Endothelial cell of umbilical vein (primary cell): ENCODE measurements at regions not wholly inside any gene's neighbourhood (a gene's known extent, or its start where the extent isn't known, plus 50 kb on each side); places are given as distances from the start of the nearest gene placed in this dataset.

Experiments used
- BruUV-seq: library from RNA; stranded (reverse); fragments of 400-500 nt; replicated peaks from 2 replicates; lab custom pipeline; 2021; lab: Mats Ljungman, UMichigan
- CTCF ChIA-PET: fragments of 300-600, 350-600 bp; sonication (Branson Sonifier 250); formaldehyde crosslinking; loops from one replicate; lab custom pipeline; 2021; ENCODE audit warnings: antibody characterized with exemption, inconsistent platforms; lab: Charles Lee
- POLR2A ChIA-PET: fragments of 300-600, 350-600 bp; sonication (Branson Sonifier 250); formaldehyde crosslinking; loops from one replicate; lab custom pipeline; 2021; ENCODE audit warnings: antibody characterized with exemption, inconsistent platforms; lab: Charles Lee
- DNase-seq: peaks from one replicate; pipeline ENCODE4 v3.0.0-alpha.2; 2011; ENCODE audit warnings: low read depth, low spot score
- FAIRE-seq: peaks from 2 replicates; lab custom pipeline; 2011; peaks lifted over from hg19 to GRCh38; lab: Jason Lieb, UNC
- H2AFZ ChIP-seq: 2 replicates; pipeline ENCODE4 v1.6.0; 2012; ENCODE audit warnings: low read depth, low read length, control low read depth, inconsistent platforms
- H3K27ac ChIP-seq: 2 replicates; pipeline ENCODE4 v1.5.1; 2011; ENCODE audit warnings: low read depth, mild to moderate bottlenecking, control low read depth, low read length, moderate library complexity; ENCODE audit not compliant: insufficient read depth
- H3K27me3 ChIP-seq, 2 experiments: 2 replicates each; pipeline versions ENCODE4 v1.6.0 to v1.6.1; 2011; ENCODE audit warnings: low read length in 2 of 2, mixed read lengths in 1 of 2; ENCODE audit not compliant: control insufficient read depth in 2 of 2, insufficient read depth in 2 of 2
- H3K36me3 ChIP-seq, 2 experiments: 2 replicates in 1 of 2; 3 replicates in 1 of 2; pipeline ENCODE4 v1.5.1; 2011; ENCODE audit warnings: low read length in 2 of 2, mild to moderate bottlenecking in 1 of 2, moderate library complexity in 1 of 2; ENCODE audit not compliant: control insufficient read depth in 2 of 2, insufficient read depth in 2 of 2; ENCODE audit errors: extremely low read depth in 1 of 2
- H3K4me1 ChIP-seq: 3 replicates; pipeline ENCODE4 v1.5.1; 2011; ENCODE audit warnings: mild to moderate bottlenecking, low read length; ENCODE audit not compliant: control insufficient read depth, insufficient read depth; ENCODE audit errors: extremely low read depth
- H3K4me2 ChIP-seq: 2 replicates; pipeline ENCODE4 v1.6.1; 2011; ENCODE audit warnings: low read length, control low read depth, mixed read lengths; ENCODE audit not compliant: insufficient read depth
- H3K4me3 ChIP-seq, 3 experiments: fragments of 200-600 bp in 1 of 3; sonication (generic), shearing (Covaris generic) in 1 of 3; replicated peaks in 1 of 3; 2 replicates each; pipeline ENCODE4 v1.5.1; 2011 to 2016; ENCODE audit warnings: control low read depth in 3 of 3, low read length in 3 of 3, mild to moderate bottlenecking in 2 of 3, inconsistent platforms in 1 of 3, low read depth in 1 of 3, moderate library complexity in 1 of 3; ENCODE audit not compliant: insufficient read depth in 1 of 3
- H3K79me2 ChIP-seq: 2 replicates; pipeline ENCODE4 v1.6.0; 2012; ENCODE audit warnings: low read length, inconsistent platforms; ENCODE audit not compliant: control insufficient read depth, insufficient read depth
- H3K9ac ChIP-seq: replicated peaks from 2 replicates; pipeline ENCODE3; 2011; ENCODE audit warnings: low read length, control low read depth; ENCODE audit not compliant: insufficient read depth; ENCODE audit errors: extremely low read depth
- H3K9me1 ChIP-seq: replicated peaks from 3 replicates; pipeline ENCODE4 v1.6.0; 2011; ENCODE audit warnings: mild to moderate bottlenecking, low read length; ENCODE audit not compliant: control insufficient read depth, insufficient read depth; ENCODE audit errors: extremely low read depth
- H3K9me3 ChIP-seq: replicated peaks from 2 replicates; pipeline ENCODE4 v1.5.1; 2012; ENCODE audit warnings: low read length, inconsistent platforms; ENCODE audit not compliant: control insufficient read depth, insufficient read depth
- H4K20me1 ChIP-seq: replicated peaks from 2 replicates; pipeline ENCODE3; 2011; ENCODE audit warnings: mild to moderate bottlenecking, low read length; ENCODE audit not compliant: control insufficient read depth, insufficient read depth; ENCODE audit errors: extremely low read depth
- CTCF ChIP-seq, 2 donors: IDR thresholded peaks; 1 replicate in 1 of 2; 2 replicates in 1 of 2; pipeline ENCODE4 v1.5.1; 2011; ENCODE audit warnings: low read length in 2 of 2, mild to moderate bottlenecking in 2 of 2, moderate library complexity in 2 of 2, control low read depth in 1 of 2, inconsistent platforms in 1 of 2, low read depth in 1 of 2; ENCODE audit not compliant: insufficient read depth in 1 of 2; ENCODE audit errors: extremely low read depth in 1 of 2
- EZH2 ChIP-seq: IDR thresholded peaks from 2 replicates; pipeline ENCODE4 v1.6.1; 2012; ENCODE audit warnings: borderline replicate concordance, low read depth, mild to moderate bottlenecking, moderate library complexity, low read length, inconsistent platforms; ENCODE audit not compliant: severe bottlenecking
- FOS ChIP-seq: IDR thresholded peaks from 2 replicates; pipeline ENCODE4 v1.6.1; 2011; ENCODE audit warnings: mild to moderate bottlenecking, low read length, moderate library complexity, borderline replicate concordance; ENCODE audit not compliant: insufficient read depth
- GATA2 ChIP-seq: IDR thresholded peaks from 2 replicates; pipeline ENCODE4 v1.7.0; 2011; ENCODE audit warnings: low read depth, mild to moderate bottlenecking, moderate library complexity, mixed read lengths, low read length; ENCODE audit not compliant: insufficient read length, insufficient read depth
- JUN ChIP-seq: IDR thresholded peaks from 2 replicates; pipeline ENCODE4 v1.6.1; 2011; ENCODE audit warnings: borderline replicate concordance, low read depth; ENCODE audit not compliant: insufficient read length, insufficient read depth
- MAX ChIP-seq: IDR thresholded peaks from 2 replicates; pipeline ENCODE4 v1.6.1; 2011; ENCODE audit not compliant: insufficient read depth, insufficient read length
- MYC ChIP-seq: IDR thresholded peaks from one replicate; pipeline ENCODE4 v1.6.1; 2011; ENCODE audit warnings: mild to moderate bottlenecking, low read depth, low read length
- POLR2A ChIP-seq: IDR thresholded peaks from 2 replicates; pipeline ENCODE4 v1.6.1; 2012; ENCODE audit warnings: low read depth, mild to moderate bottlenecking, control low read depth, low read length
- POLR2AphosphoS5 ChIP-seq: IDR thresholded peaks from 2 replicates; pipeline ENCODE4 v1.6.1; 2012; ENCODE audit warnings: low read depth, mild to moderate bottlenecking, control low read depth, low read length, moderate library complexity; ENCODE audit not compliant: insufficient read depth
- dilution Hi-C: fragments of 300-500 bp; cut with MboI; formaldehyde crosslinking; loops from one replicate; pipeline ENCODE4 v1.15.0; 2019; ENCODE audit warnings: low sequenced_read_pairs; ENCODE audit not compliant: extremely low pct_ligation_motif_present
- intact Hi-C: fragments of 100-400 bp; cut with micrococcal nuclease; formaldehyde crosslinking; loops from one replicate; pipeline ENCODE4 v1.10.0; 2022

GRCh38 chr1:208962867-208963266 lies 620.6 kb upstream of the CAMK1G start:
- H3K4me3 ChIP-seq: no peak overlapping the region
- peaks cover 0 to 2% of the 10 kb centered on the region in 2 experiments for H3K27me3 ChIP-seq
- TF ChIP-seq MAX: no peak
- no peak for TF ChIP-seq POLR2AphosphoS5
- TF ChIP-seq POLR2A: no peak
- no peak for TF ChIP-seq GATA2
- TF ChIP-seq FOS: no peak
- TF ChIP-seq JUN: no peak
- TF ChIP-seq EZH2: no peak
- TF ChIP-seq MYC: no peak
- no peak for TF ChIP-seq CTCF (IDR thresholded peaks at IDR 0.05; ENCODE audit: extremely low read depth in 1 of 2, insufficient read depth in 1 of 2, low read depth in 1 of 2, low read length in 2 of 2)
- dilution Hi-C loops (no loop called here), intact Hi-C loops (no loop called here)
- H3K36me3 ChIP-seq: no peaks in the 10 kb centered on the region
- H3K4me2 ChIP-seq: no peak overlapping the region
- H3K79me2 ChIP-seq: no peaks in the 10 kb centered on the region
- POLR2A ChIA-PET: no interaction called here
- DNase-seq: no peak
- no peak overlapping the region for H2AFZ ChIP-seq
- no peaks in the 10 kb centered on the region for H3K4me1 ChIP-seq
- H3K9ac ChIP-seq: no peak overlapping the region
- H3K9me3 ChIP-seq: no peaks in the 10 kb centered on the region
- BruUV-seq: no TSS peak
- CTCF ChIA-PET: no interaction called here
- FAIRE-seq: no peak
- H3K9me1 ChIP-seq: no peaks in the 10 kb centered on the region
- no peaks in the 10 kb centered on the region for H4K20me1 ChIP-seq
- H3K27ac ChIP-seq: no peak overlapping the region
